Kidney (tissue), 13 donors: ENCODE measurements at regions not wholly inside any gene's neighbourhood (a gene's known extent, or its start where the extent isn't known, plus 50 kb on each side); places are given as distances from the start of the nearest gene placed in this dataset.

Experiments used
- DNase-seq, 5 donors: peaks; one replicate each; pipeline ENCODE4 v3.0.0-alpha.2; 2013 to 2020
- FAIRE-seq: peaks from 2 replicates; lab custom pipeline; 2012; peaks lifted over from hg19 to GRCh38; lab: Jason Lieb, UNC
- H3K27ac ChIP-seq, 2 donors: one replicate each; pipeline ENCODE4 v1.7.0; 2013; ENCODE audit warnings: low read depth in 2 of 2, low read length in 2 of 2, inconsistent platforms in 1 of 2
- H3K27me3 ChIP-seq: one replicate; pipeline ENCODE4 v1.7.1; 2013; ENCODE audit warnings: low read length, inconsistent platforms; ENCODE audit not compliant: control insufficient read depth, insufficient read depth
- H3K36me3 ChIP-seq, 3 donors: one replicate each; pipeline versions ENCODE4 v1.7.0 to v1.7.1; 2013; ENCODE audit warnings: low read length in 3 of 3, control low read depth in 1 of 3, inconsistent platforms in 1 of 3; ENCODE audit not compliant: insufficient read depth in 3 of 3, control insufficient read depth in 2 of 3
- H3K4me1 ChIP-seq, 3 donors: one replicate each; pipeline versions ENCODE4 v1.7.0 to v1.7.1; 2013; ENCODE audit warnings: low read length in 3 of 3, inconsistent platforms in 1 of 3, low read depth in 1 of 3; ENCODE audit not compliant: control insufficient read depth in 2 of 3, insufficient read depth in 2 of 3
- H3K4me3 ChIP-seq, 3 donors: one replicate each; pipeline versions ENCODE4 v1.7.0 to v1.8.1; 2013; ENCODE audit warnings: low read length in 3 of 3, control low read depth in 1 of 3, inconsistent platforms in 1 of 3
- H3K9ac ChIP-seq, 3 donors: one replicate each; pipeline versions ENCODE4 v1.7.0 to v1.7.1; 2013; ENCODE audit warnings: low read length in 3 of 3, control low read depth in 1 of 3, inconsistent platforms in 1 of 3
- H3K9me3 ChIP-seq, 3 donors: one replicate each; pipeline versions ENCODE4 v1.7.0 to v1.7.1; 2013; ENCODE audit warnings: low read length in 3 of 3, control low read depth in 1 of 3, inconsistent platforms in 1 of 3; ENCODE audit not compliant: control insufficient read depth in 2 of 3, insufficient read depth in 1 of 3
- CTCF ChIP-seq: IDR thresholded peaks from 3 replicates; pipeline ENCODE4 v1.5.1; 2012; ENCODE audit warnings: mild to moderate bottlenecking, moderate library complexity, borderline replicate concordance; ENCODE audit not compliant: insufficient read depth; ENCODE audit errors: extremely low read depth
- intact Hi-C: fragments of 100-400 bp; cut with DNase I; formaldehyde crosslinking; loops from one replicate; pipeline ENCODE4 v1.11.1; 2022
- donor health status: control.
- donor health status: control.
- donor health status: control.
- donor health status: control.
- donor health status: control.
- donor health status: DM: yes; HTN: yes; CAD: no.
- donor health status: Normal renal cell carcinoma (clear cell type).

- Histone ChIP-seq H3K9me3 (no peaks in the 10 kb centered on the region), H3K4me1 (no peaks in the 10 kb centered on the region), H3K36me3 (no peaks in the 10 kb centered on the region), H3K9ac (no peak overlapping the region), H3K4me3 (no peak overlapping the region), H3K27ac (no peak overlapping the region), H3K27me3 (no peaks in the 10 kb centered on the region)
- DNase-seq (peak in 1 of 5 donors; percentile 24), FAIRE-seq (no peak)
- intact Hi-C loops: no loop called here
- TF ChIP-seq CTCF: no peak
Measured at GRCh38 chr11:70593446-70593983, 195.2 kb downstream of the CTTN start.

DNA sequence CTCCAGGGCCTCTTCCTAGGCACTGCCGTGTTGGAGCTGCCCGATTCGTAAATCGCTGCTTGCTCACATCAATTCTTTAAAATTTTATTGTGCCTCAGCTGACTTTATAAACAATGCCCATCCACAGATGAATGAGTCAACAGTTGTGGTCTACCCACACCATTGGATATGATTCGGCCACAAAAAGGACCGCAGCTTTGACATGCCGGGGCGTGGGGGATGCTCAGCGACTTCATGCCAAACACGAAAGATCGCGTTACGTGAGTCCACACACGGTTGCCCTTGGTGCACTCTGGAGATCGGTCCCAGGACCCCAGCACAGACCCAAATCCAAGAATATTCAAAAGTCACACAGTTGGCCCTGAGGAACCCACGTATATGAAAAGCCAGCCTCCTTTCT is 195.7 kb downstream of the CTTN start:
- Histone ChIP-seq H3K9me3 (no peaks in the 10 kb centered on the region), H3K4me3 (no peak overlapping the region), H3K27me3 (no peaks in the 10 kb centered on the region), H3K9ac (no peak overlapping the region), H3K27ac (no peak overlapping the region), H3K4me1 (no peaks in the 10 kb centered on the region), H3K36me3 (no peaks in the 10 kb centered on the region)
- intact Hi-C loops: no loop called here
- TF ChIP-seq CTCF: no peak
- peak in 1 of 5 donors; percentile 40 for DNase-seq
- no peak for FAIRE-seq

GRCh38 chr11:70594606-70595005 is 196.3 kb downstream of the CTTN start:
- DNase-seq (peak in 1 of 5 donors; percentile 31), FAIRE-seq (no peak)
- Histone ChIP-seq H3K9ac (no peak overlapping the region), H3K4me1 (no peaks in the 10 kb centered on the region), H3K27ac (no peak overlapping the region), H3K4me3 (no peak overlapping the region), H3K9me3 (no peaks in the 10 kb centered on the region), H3K36me3 (no peaks in the 10 kb centered on the region), H3K27me3 (no peaks in the 10 kb centered on the region)
- no peak for TF ChIP-seq CTCF
- intact Hi-C loops: no loop called here

DNA sequence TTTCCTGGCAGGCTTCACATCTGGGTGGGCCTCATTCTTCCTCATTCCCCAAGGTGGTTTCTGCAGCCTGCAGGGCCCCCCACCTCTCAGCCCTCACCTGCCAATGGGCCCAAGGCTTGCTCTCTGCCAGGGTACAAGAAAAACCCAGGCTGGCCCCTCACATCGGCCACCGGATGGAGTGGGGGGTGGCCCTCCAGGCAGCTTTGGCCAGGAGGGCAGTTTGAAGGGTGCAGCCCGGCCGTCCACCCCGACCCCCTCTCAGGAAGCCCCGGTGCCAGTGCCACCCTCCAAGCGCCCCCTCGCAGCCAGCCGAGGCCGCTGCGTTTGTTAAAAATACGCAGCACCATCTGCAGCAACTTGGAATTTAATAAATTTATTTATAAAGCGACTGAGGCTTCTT is 196.7 kb downstream of the CTTN start:
- H3K9me3 ChIP-seq: no peaks in the 10 kb centered on the region
- H3K9ac ChIP-seq: no peak overlapping the region
- no peak overlapping the region for H3K4me3 ChIP-seq
- TF ChIP-seq CTCF: no peak
- no peaks in the 10 kb centered on the region for H3K4me1 ChIP-seq
- no peak overlapping the region for H3K27ac ChIP-seq
- FAIRE-seq (no peak), DNase-seq (peak in 1 of 5 donors; percentile 63)
- H3K27me3 ChIP-seq: no peaks in the 10 kb centered on the region
- no peaks in the 10 kb centered on the region for H3K36me3 ChIP-seq
- intact Hi-C loops: no loop called here
